22Rv1 (cell line): ENCODE measurements at regions not wholly inside any gene's neighbourhood (a gene's known extent, or its start where the extent isn't known, plus 50 kb on each side); places are given as distances from the start of the nearest gene placed in this dataset.

Source experiments
- ZFX ChIP-seq: fragments of 450-650 bp; IDR thresholded peaks from 2 replicates; pipeline ENCODE4 v1.6.1; 2017; ENCODE audit warnings: antibody characterized with exemption, borderline replicate concordance
- TF ChIP-seq, protein P1 (sequence below): fragments of 450-650 bp; IDR thresholded peaks from 2 replicates; pipeline ENCODE4 v1.5.1; 2017; ENCODE audit warnings: mild to moderate bottlenecking

DNA sequence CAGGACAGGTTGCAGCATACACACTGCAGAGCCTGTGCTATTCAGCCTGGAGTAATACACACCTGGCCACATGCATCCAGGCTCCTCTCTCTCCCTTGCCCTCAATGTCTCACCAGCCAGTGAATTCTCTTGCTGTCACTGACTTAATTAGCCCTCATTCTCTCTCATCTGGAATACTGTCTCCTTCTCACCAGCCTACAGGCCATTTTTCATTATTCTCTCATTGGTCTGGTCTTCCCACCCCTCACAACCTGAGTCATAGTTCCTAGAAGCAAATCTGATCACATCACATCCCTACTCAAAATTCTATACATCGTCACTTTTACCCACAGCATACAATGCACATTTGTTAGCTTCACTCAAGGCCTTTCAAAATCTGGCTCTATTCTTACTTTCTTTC lies 333.1 kb downstream of the PIK3C3 start:
- TF ChIP-seq, protein P1, sequence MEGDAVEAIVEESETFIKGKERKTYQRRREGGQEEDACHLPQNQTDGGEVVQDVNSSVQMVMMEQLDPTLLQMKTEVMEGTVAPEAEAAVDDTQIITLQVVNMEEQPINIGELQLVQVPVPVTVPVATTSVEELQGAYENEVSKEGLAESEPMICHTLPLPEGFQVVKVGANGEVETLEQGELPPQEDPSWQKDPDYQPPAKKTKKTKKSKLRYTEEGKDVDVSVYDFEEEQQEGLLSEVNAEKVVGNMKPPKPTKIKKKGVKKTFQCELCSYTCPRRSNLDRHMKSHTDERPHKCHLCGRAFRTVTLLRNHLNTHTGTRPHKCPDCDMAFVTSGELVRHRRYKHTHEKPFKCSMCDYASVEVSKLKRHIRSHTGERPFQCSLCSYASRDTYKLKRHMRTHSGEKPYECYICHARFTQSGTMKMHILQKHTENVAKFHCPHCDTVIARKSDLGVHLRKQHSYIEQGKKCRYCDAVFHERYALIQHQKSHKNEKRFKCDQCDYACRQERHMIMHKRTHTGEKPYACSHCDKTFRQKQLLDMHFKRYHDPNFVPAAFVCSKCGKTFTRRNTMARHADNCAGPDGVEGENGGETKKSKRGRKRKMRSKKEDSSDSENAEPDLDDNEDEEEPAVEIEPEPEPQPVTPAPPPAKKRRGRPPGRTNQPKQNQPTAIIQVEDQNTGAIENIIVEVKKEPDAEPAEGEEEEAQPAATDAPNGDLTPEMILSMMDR, result no peak
- no peak for TF ChIP-seq ZFX
